ENCODE measurements at regions not wholly inside any gene's neighbourhood (a gene's known extent, or its start where the extent isn't known, plus 50 kb on each side); places are given as distances from the start of the nearest gene placed in this dataset.

- intact Hi-C loops (cut with micrococcal nuclease) = no loop called here
- H3K9me3 ChIP-seq (ENCODE audit: control insufficient read depth in 1 of 2, insufficient read depth in 1 of 2, low read depth in 1 of 2, low read length in 2 of 2) = peaks cover 0 to 3% of the 10 kb centered on the region in 2 experiments; a peak in 2 of 4 replicates
- no TSS peak for BruUV-seq (replicated peaks)
- H3K9me2 ChIP-seq (ENCODE audit: insufficient read depth) = no peaks in the 10 kb centered on the region
- no peak overlapping the region for H3K4me3 ChIP-seq (replicated peaks in 1 of 2; ENCODE audit: low read depth in 1 of 2, low read length in 2 of 2)
- no peaks in the 10 kb centered on the region for H4K20me1 ChIP-seq (ENCODE audit: insufficient read depth)
- H2AFZ ChIP-seq (ENCODE audit: low read depth, low read length, poor library complexity, severe bottlenecking) = no peak overlapping the region
- ChIA-PET POLR2A (no interaction called here), CTCF (no interaction called here), RAD21 (ENCODE audit: low non-redundant PET in 1 of 2, low total read pairs in 2 of 2, uncharacterized antibody in 2 of 2, unreplicated experiment in 2 of 2) (no interaction called here)
- TF ChIP-seq SRF (IDR thresholded peaks at IDR 0.05; ENCODE audit: low read depth) (no peak), ZBTB33 (IDR thresholded peaks at IDR 0.05; ENCODE audit: extremely low read depth, insufficient replicate concordance, low read length) (no peak), SIN3A (IDR thresholded peaks at IDR 0.05; ENCODE audit: low read depth) (no peak), CBX3 (IDR thresholded peaks at IDR 0.05; ENCODE audit: low read depth) (no peak), POLR2AphosphoS5 (IDR thresholded peaks at IDR 0.05; ENCODE audit: low read depth, low read length) (no peak), CEBPB (IDR thresholded peaks at IDR 0.05; ENCODE audit: low read depth) (no peak), YY1 (IDR thresholded peaks at IDR 0.05; ENCODE audit: extremely low read depth, insufficient replicate concordance, low read depth, low read length) (no peak), FOSL1 (IDR thresholded peaks at IDR 0.05; ENCODE audit: low read depth) (no peak), EZH2 (IDR thresholded peaks at IDR 0.05) (no peak), ATF3 (IDR thresholded peaks at IDR 0.05) (no peak), RAD21 (IDR thresholded peaks at IDR 0.05; ENCODE audit: low read depth) (no peak), ELF1 (IDR thresholded peaks at IDR 0.05; ENCODE audit: borderline replicate concordance, low read depth) (no peak)
- no peaks in the 10 kb centered on the region for H3K27me3 ChIP-seq (ENCODE audit: insufficient read depth, low read length)
- no peaks in the 10 kb centered on the region for H3K36me3 ChIP-seq (ENCODE audit: control insufficient read depth in 1 of 2, insufficient read depth in 2 of 2, low read length in 2 of 2)
- H3K9ac ChIP-seq (ENCODE audit: low read length) = no peak overlapping the region
- DNase-seq (ENCODE audit: low read depth, low spot score) = no peak
- H3K4me2 ChIP-seq (ENCODE audit: low read length) = no peak overlapping the region
- no peak for ATAC-seq
- no peak overlapping the region for H3K27ac ChIP-seq (ENCODE audit: low read depth, low read length)
- no peaks in the 10 kb centered on the region for H3K4me1 ChIP-seq (ENCODE audit: control insufficient read depth in 1 of 2, insufficient read depth in 2 of 2, low read length in 2 of 2)
- H3K79me2 ChIP-seq (ENCODE audit: insufficient read depth, low read length) = no peaks in the 10 kb centered on the region
These were observed 270.5 kb upstream of the SGO1 start for GRCh38 chr3:20456511-20456910.

All from HCT116 (cell line).